GM18867 (cell line): ENCODE measurements at regions not wholly inside any gene's neighbourhood (a gene's known extent, or its start where the extent isn't known, plus 50 kb on each side); places are given as distances from the start of the nearest gene placed in this dataset.

Experiments
- ATAC-seq: cut with Tn5 transposase; IDR thresholded peaks from one replicate; pipeline ENCODE4 v1.9.1; 2021; ENCODE audit warnings: mild to moderate bottlenecking, moderate library complexity; ENCODE audit not compliant: unreplicated experiment

DNA sequence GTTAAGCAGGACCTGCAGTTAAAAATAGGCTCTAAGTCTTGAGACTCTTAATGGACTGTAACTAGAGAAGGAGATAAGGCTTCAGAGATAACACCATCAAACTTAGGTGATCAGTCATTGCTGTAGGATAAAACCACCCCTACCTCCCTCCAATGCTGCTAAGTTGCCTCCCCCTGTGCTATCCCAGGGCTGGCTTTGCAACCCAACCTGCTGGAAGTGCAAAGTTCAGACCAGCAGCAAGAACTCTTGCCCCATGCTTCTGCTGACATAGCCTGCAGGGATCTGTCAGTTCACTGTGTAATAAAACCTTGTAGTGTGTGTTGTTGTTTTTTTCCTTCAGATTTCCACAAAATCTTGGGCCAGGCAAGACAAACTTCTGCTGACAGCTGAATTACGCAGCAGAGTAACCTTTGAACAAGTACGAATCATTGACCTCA is 57.4 kb upstream of the EPB41L3 start:
- ATAC-seq = no peak

DNA sequence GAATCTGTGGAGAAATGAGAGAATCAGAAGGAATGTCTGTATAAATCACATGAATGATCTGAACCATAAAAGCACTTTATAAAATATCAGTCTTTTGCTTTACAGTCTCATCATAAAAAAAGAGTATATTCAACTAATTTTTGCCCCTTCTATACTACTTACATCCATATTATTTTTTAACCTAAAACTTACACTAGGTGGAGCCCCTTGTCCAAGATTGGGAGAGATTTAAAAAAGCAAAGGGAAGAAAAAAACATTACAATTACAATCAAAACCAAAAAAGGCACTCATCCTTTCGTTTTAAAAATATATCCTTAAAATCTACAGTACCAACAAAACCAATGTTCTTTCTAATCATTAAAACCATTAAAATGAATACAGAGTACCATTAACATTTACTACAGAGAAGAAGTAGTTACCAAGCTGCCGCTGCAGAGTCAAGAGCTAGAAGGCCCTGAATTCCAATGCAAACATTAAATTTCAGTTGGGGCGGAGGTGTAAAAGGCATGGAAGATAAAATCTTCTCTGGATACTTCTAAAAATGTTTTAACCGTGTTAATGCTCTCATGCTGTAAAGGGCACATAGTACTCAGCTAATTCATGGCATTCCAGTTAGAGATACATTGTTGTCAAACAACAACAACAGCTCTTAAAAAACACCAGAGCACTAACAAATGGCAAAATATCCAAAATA is 56.7 kb upstream of the EPB41L3 start:
- ATAC-seq = no peak

DNA sequence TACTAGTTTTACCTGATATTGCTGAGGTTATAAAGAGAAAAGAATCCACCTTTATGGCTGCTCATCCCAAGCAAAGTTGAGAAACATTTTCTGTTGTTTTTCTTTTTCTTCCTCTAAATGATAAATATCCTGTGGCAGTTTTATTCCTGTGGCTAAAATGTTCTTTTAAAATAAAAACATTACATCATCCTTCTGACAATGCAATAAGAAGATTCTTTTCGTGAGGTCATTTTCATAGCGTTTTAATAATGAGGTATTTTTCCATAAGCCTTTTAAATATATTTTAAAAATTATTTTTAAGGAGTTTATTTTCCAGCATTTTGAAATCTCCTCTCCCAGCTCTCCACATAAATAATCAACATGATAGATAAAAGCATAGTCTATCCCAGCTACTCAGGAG is 52.8 kb upstream of the EPB41L3 start:
- no peak for ATAC-seq
